WTC11 (cell line): ENCODE measurements at regions not wholly inside any gene's neighbourhood (a gene's known extent, or its start where the extent isn't known, plus 50 kb on each side); places are given as distances from the start of the nearest gene placed in this dataset.

Source experiments
- ATF2 ChIP-seq: sonication (generic); formaldehyde crosslinking; IDR thresholded peaks from 2 replicates; pipeline ENCODE4 v1.8.1; 2022; ENCODE audit warnings: low read depth, missing genetic modification reagents, borderline replicate concordance
- CREM ChIP-seq: sonication (generic); formaldehyde crosslinking; IDR thresholded peaks from 2 replicates; pipeline ENCODE4 v1.8.1; 2022; ENCODE audit warnings: mild to moderate bottlenecking, missing genetic modification reagents, moderate library complexity
- CTCF ChIP-seq: fragments of 200-600 bp; IDR thresholded peaks from 2 replicates; pipeline ENCODE4 v1.8.0; 2022; ENCODE audit warnings: antibody characterized with exemption
- E2F1 ChIP-seq: sonication (generic); formaldehyde crosslinking; IDR thresholded peaks from 2 replicates; pipeline ENCODE4 v1.8.0; 2022; ENCODE audit warnings: mild to moderate bottlenecking, missing genetic modification reagents
- E2F4 ChIP-seq: sonication (generic); formaldehyde crosslinking; IDR thresholded peaks from 2 replicates; pipeline ENCODE4 v1.8.1; 2022; ENCODE audit warnings: low read depth, mild to moderate bottlenecking, moderate library complexity, missing genetic modification reagents, borderline replicate concordance
- ETV6 ChIP-seq: sonication (generic); formaldehyde crosslinking; IDR thresholded peaks from 2 replicates; pipeline ENCODE4 v1.8.1; 2022; ENCODE audit warnings: mild to moderate bottlenecking, missing genetic modification reagents
- RELA ChIP-seq: sonication (generic); formaldehyde crosslinking; IDR thresholded peaks from 2 replicates; pipeline ENCODE4 v1.8.1; 2022; ENCODE audit warnings: missing genetic modification reagents, mild to moderate bottlenecking, borderline replicate concordance
- SP1 ChIP-seq: sonication (generic); formaldehyde crosslinking; conservative IDR thresholded peaks from 2 replicates; pipeline ENCODE4 v1.8.1; 2022; ENCODE audit warnings: missing genetic modification reagents
- USF2 ChIP-seq: sonication (generic); formaldehyde crosslinking; IDR thresholded peaks from 2 replicates; pipeline ENCODE4 v1.8.1; 2023; ENCODE audit warnings: mild to moderate bottlenecking, missing genetic modification reagents, moderate library complexity
- ZNF425 ChIP-seq: fragments of 250-450 bp; sonication (Bioruptor Pico); conservative IDR thresholded peaks from 2 replicates; pipeline ENCODE4 v1.9.0; 2021; ENCODE audit warnings: mild to moderate bottlenecking

GRCh38 chr18:38290229-38290628, 724.6 kb upstream of the CELF4 start:
- TF ChIP-seq ATF2 (no peak), RELA (CRISPR knock-in tag) (no peak), CTCF (no peak), SP1 (CRISPR knock-in tag) (no peak), E2F4 (CRISPR knock-in tag) (no peak), CREM (CRISPR knock-in tag) (no peak), USF2 (CRISPR knock-in tag) (no peak), ETV6 (no peak), ZNF425 (no peak), E2F1 (no peak)
